ENCODE measurements at regions not wholly inside any gene's neighbourhood (a gene's known extent, or its start where the extent isn't known, plus 50 kb on each side); places are given as distances from the start of the nearest gene placed in this dataset.

- TF ChIP-seq CTCF (conservative IDR thresholded peaks at IDR 0.05 in 1 of 2, IDR thresholded peaks at IDR 0.05 in 1 of 2; ENCODE audit: low read depth in 1 of 2, low read length in 2 of 2) (no peak), EZH2 (IDR thresholded peaks at IDR 0.05; ENCODE audit: low read length, missing control alignments) (no peak)
Measured at GRCh38 chr13:78487707-78488106, 115.6 kb downstream of the POU4F1 start.

Measured in fibroblast of lung (primary cell).